Kidney (tissue), 13 donors: ENCODE measurements at regions not wholly inside any gene's neighbourhood (a gene's known extent, or its start where the extent isn't known, plus 50 kb on each side); places are given as distances from the start of the nearest gene placed in this dataset.

ENCODE experiments used
- DNase-seq, 5 donors: peaks; one replicate each; pipeline ENCODE4 v3.0.0-alpha.2; 2013 to 2020
- FAIRE-seq: peaks from 2 replicates; lab custom pipeline; 2012; peaks lifted over from hg19 to GRCh38; lab: Jason Lieb, UNC
- H3K27ac ChIP-seq, 2 donors: one replicate each; pipeline ENCODE4 v1.7.0; 2013; ENCODE audit warnings: low read depth in 2 of 2, low read length in 2 of 2, inconsistent platforms in 1 of 2
- H3K27me3 ChIP-seq: one replicate; pipeline ENCODE4 v1.7.1; 2013; ENCODE audit warnings: low read length, inconsistent platforms; ENCODE audit not compliant: control insufficient read depth, insufficient read depth
- H3K36me3 ChIP-seq, 3 donors: one replicate each; pipeline versions ENCODE4 v1.7.0 to v1.7.1; 2013; ENCODE audit warnings: low read length in 3 of 3, control low read depth in 1 of 3, inconsistent platforms in 1 of 3; ENCODE audit not compliant: insufficient read depth in 3 of 3, control insufficient read depth in 2 of 3
- H3K4me1 ChIP-seq, 3 donors: one replicate each; pipeline versions ENCODE4 v1.7.0 to v1.7.1; 2013; ENCODE audit warnings: low read length in 3 of 3, inconsistent platforms in 1 of 3, low read depth in 1 of 3; ENCODE audit not compliant: control insufficient read depth in 2 of 3, insufficient read depth in 2 of 3
- H3K4me3 ChIP-seq, 3 donors: one replicate each; pipeline versions ENCODE4 v1.7.0 to v1.8.1; 2013; ENCODE audit warnings: low read length in 3 of 3, control low read depth in 1 of 3, inconsistent platforms in 1 of 3
- H3K9ac ChIP-seq, 3 donors: one replicate each; pipeline versions ENCODE4 v1.7.0 to v1.7.1; 2013; ENCODE audit warnings: low read length in 3 of 3, control low read depth in 1 of 3, inconsistent platforms in 1 of 3
- H3K9me3 ChIP-seq, 3 donors: one replicate each; pipeline versions ENCODE4 v1.7.0 to v1.7.1; 2013; ENCODE audit warnings: low read length in 3 of 3, control low read depth in 1 of 3, inconsistent platforms in 1 of 3; ENCODE audit not compliant: control insufficient read depth in 2 of 3, insufficient read depth in 1 of 3
- intact Hi-C: fragments of 100-400 bp; cut with DNase I; formaldehyde crosslinking; loops from one replicate; pipeline ENCODE4 v1.11.1; 2022
- TF ChIP-seq, protein P1 (sequence below): IDR thresholded peaks from 3 replicates; pipeline ENCODE4 v1.5.1; 2012; ENCODE audit warnings: mild to moderate bottlenecking, moderate library complexity, borderline replicate concordance; ENCODE audit not compliant: insufficient read depth; ENCODE audit errors: extremely low read depth
- donor health status: control.
- donor health status: control.
- donor health status: control.
- donor health status: control.
- donor health status: control.
- donor health status: DM: yes; HTN: yes; CAD: no.
- donor health status: Normal renal cell carcinoma (clear cell type).

DNA sequence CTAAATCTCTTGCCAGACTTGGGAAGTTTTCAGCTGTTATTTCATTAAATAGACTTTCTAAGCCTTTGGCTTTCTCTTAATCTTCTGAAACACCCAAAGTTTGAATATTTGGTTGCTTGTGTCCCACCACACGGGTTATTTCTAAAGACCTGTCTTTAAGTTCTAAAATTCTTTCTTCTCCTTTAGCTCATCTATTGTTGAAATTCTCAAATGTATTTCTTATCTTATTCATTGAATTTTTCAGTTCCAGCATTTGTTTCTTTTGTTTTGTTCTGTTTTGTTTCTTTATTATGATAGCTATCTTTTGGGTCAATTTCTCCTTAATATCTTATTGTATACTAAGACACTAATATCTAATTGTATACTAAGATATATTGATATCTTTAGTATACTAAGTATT is 97.0 kb downstream of the ARRDC4 start:
- Histone ChIP-seq H3K4me1 (no peaks in the 10 kb centered on the region), H3K27ac (no peak overlapping the region), H3K27me3 (no peaks in the 10 kb centered on the region), H3K9me3 (peaks cover 1 to 9% (median 6%) of the 10 kb centered on the region in 3 donors), H3K9ac (no peak overlapping the region), H3K4me3 (no peak overlapping the region), H3K36me3 (no peaks in the 10 kb centered on the region)
- DNase-seq, result no peak
- no peak for FAIRE-seq
- intact Hi-C loops, result no loop called here
- TF ChIP-seq, protein P1, sequence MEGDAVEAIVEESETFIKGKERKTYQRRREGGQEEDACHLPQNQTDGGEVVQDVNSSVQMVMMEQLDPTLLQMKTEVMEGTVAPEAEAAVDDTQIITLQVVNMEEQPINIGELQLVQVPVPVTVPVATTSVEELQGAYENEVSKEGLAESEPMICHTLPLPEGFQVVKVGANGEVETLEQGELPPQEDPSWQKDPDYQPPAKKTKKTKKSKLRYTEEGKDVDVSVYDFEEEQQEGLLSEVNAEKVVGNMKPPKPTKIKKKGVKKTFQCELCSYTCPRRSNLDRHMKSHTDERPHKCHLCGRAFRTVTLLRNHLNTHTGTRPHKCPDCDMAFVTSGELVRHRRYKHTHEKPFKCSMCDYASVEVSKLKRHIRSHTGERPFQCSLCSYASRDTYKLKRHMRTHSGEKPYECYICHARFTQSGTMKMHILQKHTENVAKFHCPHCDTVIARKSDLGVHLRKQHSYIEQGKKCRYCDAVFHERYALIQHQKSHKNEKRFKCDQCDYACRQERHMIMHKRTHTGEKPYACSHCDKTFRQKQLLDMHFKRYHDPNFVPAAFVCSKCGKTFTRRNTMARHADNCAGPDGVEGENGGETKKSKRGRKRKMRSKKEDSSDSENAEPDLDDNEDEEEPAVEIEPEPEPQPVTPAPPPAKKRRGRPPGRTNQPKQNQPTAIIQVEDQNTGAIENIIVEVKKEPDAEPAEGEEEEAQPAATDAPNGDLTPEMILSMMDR, result no peak

DNA sequence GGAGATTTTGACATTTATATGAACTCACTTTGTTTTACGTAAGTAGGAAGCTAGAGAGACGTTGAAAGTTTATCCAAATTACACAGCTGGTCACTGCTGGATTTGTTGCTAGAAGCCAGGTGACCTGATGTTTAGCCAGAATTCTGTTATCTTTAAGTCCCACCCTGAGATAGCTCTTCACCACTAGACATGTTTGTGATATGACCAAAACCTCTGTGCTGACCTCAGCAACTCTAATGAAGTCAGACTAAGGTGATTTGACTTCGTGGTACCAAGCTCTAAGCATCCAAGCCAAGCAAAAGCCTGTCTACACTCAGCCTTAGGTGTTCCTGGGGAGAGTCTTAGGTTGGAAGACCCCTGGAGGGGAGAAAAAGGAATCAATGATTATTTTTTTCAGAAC is 102.4 kb downstream of the ARRDC4 start:
- Histone ChIP-seq H3K9ac (no peak overlapping the region), H3K4me3 (no peak overlapping the region), H3K27ac (no peak overlapping the region), H3K9me3 (no peaks in the 10 kb centered on the region), H3K36me3 (no peaks in the 10 kb centered on the region), H3K4me1 (no peaks in the 10 kb centered on the region), H3K27me3 (no peaks in the 10 kb centered on the region)
- FAIRE-seq (no peak), DNase-seq (no peak)
- TF ChIP-seq, protein P1, result no peak
- intact Hi-C loops, result no loop called here

DNA sequence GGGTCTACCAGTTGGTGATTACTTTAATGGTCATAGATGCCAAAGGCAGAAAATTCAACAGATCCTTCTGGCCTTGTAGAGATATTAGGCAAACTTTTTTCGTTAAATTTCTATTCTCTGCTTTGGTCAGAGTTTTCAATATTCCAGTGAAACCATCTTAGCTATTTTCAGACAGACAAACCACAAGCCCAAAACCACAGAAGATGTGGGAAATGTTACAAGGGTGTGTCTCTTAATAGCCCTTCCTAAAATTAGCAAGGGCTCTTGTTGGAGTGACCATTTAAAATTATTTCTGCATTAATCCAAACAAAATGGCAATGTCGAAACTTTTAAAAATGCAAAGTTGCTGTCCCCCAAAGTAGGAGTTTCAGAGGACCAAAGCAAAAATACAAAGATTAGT is 102.8 kb downstream of the ARRDC4 start:
- FAIRE-seq (no peak), DNase-seq (no peak)
- no peaks in the 10 kb centered on the region for H3K27me3 ChIP-seq
- TF ChIP-seq, protein P1, result no peak
- no peaks in the 10 kb centered on the region for H3K4me1 ChIP-seq
- no peaks in the 10 kb centered on the region for H3K36me3 ChIP-seq
- no peak overlapping the region for H3K9ac ChIP-seq
- no peaks in the 10 kb centered on the region for H3K9me3 ChIP-seq
- H3K4me3 ChIP-seq, result no peak overlapping the region
- intact Hi-C loops, result no loop called here
- H3K27ac ChIP-seq, result no peak overlapping the region

DNA sequence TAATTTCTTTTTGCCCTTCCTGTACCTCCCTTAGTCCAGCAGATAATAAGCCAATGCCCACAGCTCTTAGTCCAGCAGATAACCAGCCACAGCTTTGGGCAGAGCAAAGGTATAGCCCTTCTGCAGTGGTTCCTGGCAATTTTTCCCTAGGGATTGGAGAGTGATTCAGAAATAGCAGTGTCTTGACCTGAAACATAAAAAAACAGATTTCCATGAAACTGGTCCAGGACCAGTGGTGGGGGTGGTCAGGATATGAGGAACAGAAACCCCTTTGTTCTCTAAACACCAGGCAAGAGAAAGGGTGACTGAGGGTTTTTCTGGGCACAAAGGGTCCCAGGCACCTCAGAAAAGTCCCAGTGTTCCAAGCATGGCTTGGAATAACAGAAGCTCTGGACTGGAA is 103.4 kb downstream of the ARRDC4 start:
- TF ChIP-seq, protein P1, result no peak
- no peaks in the 10 kb centered on the region for H3K36me3 ChIP-seq
- DNase-seq (no peak), FAIRE-seq (no peak)
- H3K4me1 ChIP-seq, result no peaks in the 10 kb centered on the region
- intact Hi-C loops, result no loop called here
- H3K9me3 ChIP-seq, result no peaks in the 10 kb centered on the region
- no peak overlapping the region for H3K9ac ChIP-seq
- no peak overlapping the region for H3K27ac ChIP-seq
- no peaks in the 10 kb centered on the region for H3K27me3 ChIP-seq
- no peak overlapping the region for H3K4me3 ChIP-seq
